ENCODE measurements at regions not wholly inside any gene's neighbourhood (a gene's known extent, or its start where the extent isn't known, plus 50 kb on each side); places are given as distances from the start of the nearest gene placed in this dataset.

GRCh38 chr17:6257336-6257735 lies 177.6 kb downstream of the AIPL1 start:
- TF ChIP-seq CTCF (conservative IDR thresholded peaks at IDR 0.05; ENCODE audit: low read length), result no peak
- no peak for TF ChIP-seq EZH2phosphoT487 (IDR thresholded peaks at IDR 0.05; ENCODE audit: borderline replicate concordance)
